ENCODE measurements at regions not wholly inside any gene's neighbourhood (a gene's known extent, or its start where the extent isn't known, plus 50 kb on each side); places are given as distances from the start of the nearest gene placed in this dataset.
"Not testable (repeated sequence)": the region's sequence is repeated elsewhere in the genome, so short reads cannot be mapped to it uniquely, and the experiment has no call there.

DNA sequence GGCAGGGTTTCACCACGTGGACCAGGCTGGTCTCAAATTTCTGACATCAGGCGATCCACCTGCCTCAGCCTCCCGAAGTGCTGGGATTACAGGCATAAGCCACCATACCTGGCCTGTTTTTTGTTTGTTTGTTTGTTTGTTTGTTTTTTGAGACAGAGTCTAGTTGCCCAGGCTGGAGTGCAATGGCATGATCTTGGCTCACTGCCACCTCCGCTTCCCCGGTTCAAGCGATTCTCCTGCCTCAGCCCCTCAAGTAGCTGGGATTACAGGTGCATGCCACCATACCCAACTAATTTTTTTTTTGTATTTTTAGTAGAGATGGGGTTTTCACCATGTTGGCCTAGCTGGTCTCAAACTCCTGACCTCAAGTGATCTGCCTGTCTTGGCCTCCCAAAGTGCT, 61.8 kb upstream of the SPDYE9 start:
- H3K9me3 Mint-ChIP-seq, H3K4me3 Mint-ChIP-seq, H3K27me3 Mint-ChIP-seq, H3K4me1 Mint-ChIP-seq, H3K36me3 Mint-ChIP-seq, H3K27ac Mint-ChIP-seq: not testable (repeated sequence)

DNA sequence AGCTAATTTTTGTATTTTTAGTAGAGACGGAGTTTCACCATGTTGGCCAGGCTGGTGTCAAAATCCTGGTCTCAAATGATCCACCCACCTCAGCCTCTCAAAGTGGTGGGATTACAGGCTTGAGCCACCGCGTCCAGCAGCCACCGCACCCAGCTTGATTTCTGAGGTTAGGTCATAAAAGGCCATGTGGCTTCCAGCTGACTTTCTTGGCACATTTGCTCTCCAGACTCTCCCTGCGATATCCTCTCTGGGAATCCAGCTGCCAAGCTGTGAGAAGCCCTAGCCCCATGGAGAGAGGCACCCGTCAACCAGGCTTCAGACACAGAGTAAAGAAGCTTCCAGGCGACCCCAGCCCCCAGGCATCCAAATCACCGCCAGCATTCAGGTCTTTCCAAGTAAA, 58.2 kb upstream of the SPDYE9 start:
- H3K4me1 Mint-ChIP-seq, H3K4me3 Mint-ChIP-seq, H3K27ac Mint-ChIP-seq, H3K36me3 Mint-ChIP-seq, H3K9me3 Mint-ChIP-seq, H3K27me3 Mint-ChIP-seq: not testable (repeated sequence)

- not testable (repeated sequence) for H3K9me3 Mint-ChIP-seq, H3K36me3 Mint-ChIP-seq
Observed at GRCh38 chr7:73137922-73138321, 52.1 kb upstream of the SPDYE9 start.

More at GRCh38 chr7:73137922-73138321, 52.1 kb upstream of the SPDYE9 start:
- H3K4me1 Mint-ChIP-seq, H3K4me3 Mint-ChIP-seq, H3K27ac Mint-ChIP-seq, H3K27me3 Mint-ChIP-seq: not testable (repeated sequence)
